ENCODE measurements at regions not wholly inside any gene's neighbourhood (a gene's known extent, or its start where the extent isn't known, plus 50 kb on each side); places are given as distances from the start of the nearest gene placed in this dataset.

DNA sequence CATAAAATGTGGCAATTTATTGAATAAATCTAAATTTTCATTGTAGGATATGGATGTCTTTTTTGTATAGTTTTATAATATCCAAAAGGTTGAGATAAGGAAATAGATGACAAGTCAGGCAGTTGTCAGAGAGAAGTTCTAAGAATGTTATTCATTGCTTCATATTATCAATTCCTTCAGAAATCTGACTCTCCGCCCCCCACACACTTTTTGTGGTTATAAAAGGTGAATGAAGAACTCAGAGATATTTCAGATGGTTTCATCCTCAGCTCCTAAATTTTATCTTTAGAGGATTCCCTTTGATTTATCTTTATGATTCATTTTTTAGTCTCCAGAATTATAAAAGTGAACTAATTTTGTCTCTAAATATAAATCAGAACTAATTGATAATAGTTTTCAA, 136.1 kb upstream of the NOX3 start:
- Mint-ChIP-seq H3K4me1 (ENCODE audit: low read depth) (no peaks in the 10 kb centered on the region), H3K9me3 (no peaks in the 10 kb centered on the region), H3K27ac (no peak overlapping the region), H3K4me3 (no peak overlapping the region), H3K36me3 (ENCODE audit: low read depth) (no peaks in the 10 kb centered on the region), H3K27me3 (ENCODE audit: low read depth) (peaks cover 13% of the 10 kb centered on the region)
- no peak for DNase-seq
- intact Hi-C loops (cut with micrococcal nuclease), result no loop called here
- CTCF ChIA-PET, result no interaction called here

DNA sequence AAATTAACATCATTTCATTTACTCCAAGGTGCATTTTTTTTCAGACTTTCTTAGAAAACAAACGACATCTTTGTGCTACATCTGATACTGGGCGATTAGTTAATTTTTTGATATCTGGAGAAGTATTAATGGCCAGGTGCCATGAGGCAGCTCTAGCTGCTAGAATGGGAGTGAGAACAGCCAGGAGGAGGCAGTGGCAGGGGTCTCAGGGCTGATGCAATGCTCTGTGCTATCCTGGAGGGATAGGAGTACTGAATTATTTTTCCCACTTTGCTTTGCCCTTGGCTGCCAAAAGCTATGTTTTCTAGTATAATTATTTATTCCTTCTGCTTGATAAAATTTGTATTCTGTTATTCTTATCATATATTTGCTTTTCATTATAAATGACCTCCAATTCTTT, 133.6 kb upstream of the NOX3 start:
- Mint-ChIP-seq H3K9me3 (no peaks in the 10 kb centered on the region), H3K4me1 (ENCODE audit: low read depth) (no peaks in the 10 kb centered on the region)
- CTCF ChIA-PET, result no interaction called here

DNA sequence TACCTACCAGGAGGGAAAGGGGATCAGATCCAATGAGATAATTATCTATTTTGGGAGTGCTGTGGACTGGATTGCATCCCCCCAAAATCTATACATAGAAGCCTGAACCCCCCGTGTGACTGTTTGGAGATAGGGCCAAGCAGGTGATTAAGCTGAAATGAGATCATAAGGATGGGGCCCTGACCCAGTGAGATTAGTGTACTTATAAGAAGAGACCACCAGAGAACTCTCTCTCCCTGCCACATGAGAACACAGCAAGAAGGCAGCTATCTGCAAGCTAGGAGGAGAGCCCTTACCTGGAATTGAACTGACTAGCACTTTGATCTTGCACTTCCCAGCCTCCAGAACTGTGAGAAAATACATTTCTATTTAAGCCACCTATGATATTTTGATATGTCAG, 132.2 kb upstream of the NOX3 start:
- no peaks in the 10 kb centered on the region for H3K36me3 Mint-ChIP-seq (ENCODE audit: low read depth)
- no peak for DNase-seq
- H3K27ac Mint-ChIP-seq, result no peak overlapping the region
- intact Hi-C loops (cut with micrococcal nuclease), result no loop called here
- H3K9me3 Mint-ChIP-seq, result no peaks in the 10 kb centered on the region
- H3K4me1 Mint-ChIP-seq (ENCODE audit: low read depth), result no peaks in the 10 kb centered on the region
- peaks cover 13% of the 10 kb centered on the region for H3K27me3 Mint-ChIP-seq (ENCODE audit: low read depth)
- CTCF ChIA-PET, result interaction anchor here (0.8 kb wide), 1 partner anchor 881 kb away, joined by 3 read pairs; no protein-coding TSS in a partner anchor
- H3K4me3 Mint-ChIP-seq, result no peak overlapping the region

More for the DNA sequence above, 133.6 kb upstream of the NOX3 start:
- no peak for DNase-seq
- no peak overlapping the region for H3K27ac Mint-ChIP-seq
- no peak overlapping the region for H3K4me3 Mint-ChIP-seq
- H3K36me3 Mint-ChIP-seq (ENCODE audit: low read depth), result no peaks in the 10 kb centered on the region
- peaks cover 13% of the 10 kb centered on the region for H3K27me3 Mint-ChIP-seq (ENCODE audit: low read depth)
- intact Hi-C loops (cut with micrococcal nuclease), result no loop called here

DNA sequence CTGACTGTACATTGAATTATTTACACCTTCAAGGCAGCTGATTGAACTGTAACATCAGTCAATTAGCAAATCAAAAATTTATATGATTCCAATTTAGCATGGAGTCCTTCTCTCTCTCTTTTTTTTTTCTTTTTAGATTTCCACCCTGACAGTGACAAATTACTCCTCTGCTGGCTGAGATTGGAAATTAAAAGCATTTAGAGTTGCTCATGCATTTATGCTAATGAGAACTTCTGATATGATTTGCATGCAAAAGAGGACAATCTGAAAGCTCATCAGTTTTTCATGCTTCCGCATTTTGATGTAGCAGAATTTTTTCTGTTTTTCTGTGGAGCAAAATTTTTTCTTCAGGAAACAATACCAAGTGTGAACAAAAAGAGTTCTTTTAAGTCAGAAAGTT, 130.5 kb upstream of the NOX3 start:
- CTCF ChIA-PET, result no interaction called here
- Mint-ChIP-seq H3K27ac (no peak overlapping the region), H3K9me3 (no peaks in the 10 kb centered on the region), H3K27me3 (ENCODE audit: low read depth) (peaks cover 10% of the 10 kb centered on the region), H3K4me1 (ENCODE audit: low read depth) (no peaks in the 10 kb centered on the region), H3K4me3 (no peak overlapping the region), H3K36me3 (ENCODE audit: low read depth) (no peaks in the 10 kb centered on the region)
- no peak for DNase-seq
- intact Hi-C loops (cut with micrococcal nuclease), result no loop called here

DNA sequence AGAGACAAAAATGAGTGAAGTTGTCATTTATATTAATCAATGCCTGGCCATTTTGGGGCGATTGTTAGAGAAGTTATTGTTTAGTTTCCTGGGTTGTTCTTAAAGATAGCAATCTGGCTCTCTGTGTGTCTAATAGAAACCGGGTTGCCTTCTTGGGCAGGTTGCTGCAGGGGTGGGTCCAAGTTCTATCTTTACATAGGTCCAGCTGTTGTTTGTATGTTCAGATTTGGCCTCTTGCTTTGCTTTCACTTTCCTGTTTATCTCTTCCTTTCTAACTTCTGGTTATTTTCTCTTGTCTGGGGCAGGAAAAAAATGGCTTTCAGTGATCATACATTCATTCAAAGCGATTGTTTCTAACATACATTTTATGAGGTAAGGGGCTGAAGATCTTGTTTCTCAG, 128.4 kb upstream of the NOX3 start:
- intact Hi-C loops (cut with micrococcal nuclease), result no loop called here
- Mint-ChIP-seq H3K9me3 (no peaks in the 10 kb centered on the region), H3K4me3 (no peak overlapping the region), H3K27ac (no peak overlapping the region), H3K36me3 (ENCODE audit: low read depth) (no peaks in the 10 kb centered on the region), H3K27me3 (ENCODE audit: low read depth) (peaks cover 5% of the 10 kb centered on the region), H3K4me1 (ENCODE audit: low read depth) (no peaks in the 10 kb centered on the region)
- no peak for DNase-seq
- CTCF ChIA-PET, result interaction anchor here (1.1 kb wide), 1 partner anchor 53 kb away, joined by 3 read pairs; no protein-coding TSS in a partner anchor

DNA sequence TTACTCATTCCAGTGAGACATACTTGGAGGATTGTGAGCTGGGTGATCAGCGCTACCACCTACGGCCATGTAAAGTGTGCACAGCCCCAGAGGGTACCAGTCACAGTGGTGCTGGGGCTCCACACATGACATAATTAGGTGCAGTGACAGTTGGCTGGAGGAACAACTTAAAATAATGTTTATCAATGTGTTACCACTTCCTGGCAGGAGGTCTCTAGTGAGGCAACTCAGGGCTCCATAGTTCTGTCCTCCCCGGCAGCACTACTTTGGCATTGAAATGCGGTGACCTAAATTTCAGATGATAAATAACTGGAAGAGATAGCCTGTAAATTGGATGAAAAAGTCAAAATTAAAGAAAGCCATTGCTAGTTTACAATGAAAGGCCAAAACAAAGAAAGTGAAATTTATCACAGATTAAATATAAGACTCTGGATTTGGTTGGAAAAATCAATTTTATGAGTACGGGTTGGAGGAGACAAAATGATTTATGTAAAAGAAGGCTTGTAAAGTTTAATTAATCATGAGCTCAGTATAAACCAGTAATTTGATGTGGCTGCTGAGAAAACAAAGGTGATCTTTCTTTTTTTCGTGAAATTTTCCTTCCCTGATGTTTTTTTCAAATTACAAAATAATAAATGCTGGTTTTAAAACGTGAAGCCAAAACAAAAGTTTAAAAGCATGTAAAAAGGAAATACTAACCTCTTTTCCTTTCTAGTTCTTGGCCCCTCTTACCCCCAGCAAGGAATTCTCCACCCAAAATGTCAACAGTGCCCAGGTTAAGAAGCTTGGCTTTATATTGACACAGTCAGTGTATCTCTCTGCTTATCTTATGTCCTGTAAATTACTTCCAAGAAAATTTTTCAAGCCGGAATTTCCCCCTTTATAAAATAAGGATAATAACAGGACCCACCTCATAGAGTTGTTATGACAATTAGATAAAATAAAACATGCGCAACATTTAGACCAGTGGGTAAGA, 126.7 kb upstream of the NOX3 start:
- DNase-seq, result no peak
- Mint-ChIP-seq H3K4me1 (ENCODE audit: low read depth) (no peaks in the 10 kb centered on the region), H3K27ac (no peak overlapping the region), H3K4me3 (no peak overlapping the region), H3K36me3 (ENCODE audit: low read depth) (no peaks in the 10 kb centered on the region), H3K27me3 (ENCODE audit: low read depth) (peaks cover 6% of the 10 kb centered on the region), H3K9me3 (no peaks in the 10 kb centered on the region)
- intact Hi-C loops (cut with micrococcal nuclease), result no loop called here
- CTCF ChIA-PET, result no interaction called here

DNA sequence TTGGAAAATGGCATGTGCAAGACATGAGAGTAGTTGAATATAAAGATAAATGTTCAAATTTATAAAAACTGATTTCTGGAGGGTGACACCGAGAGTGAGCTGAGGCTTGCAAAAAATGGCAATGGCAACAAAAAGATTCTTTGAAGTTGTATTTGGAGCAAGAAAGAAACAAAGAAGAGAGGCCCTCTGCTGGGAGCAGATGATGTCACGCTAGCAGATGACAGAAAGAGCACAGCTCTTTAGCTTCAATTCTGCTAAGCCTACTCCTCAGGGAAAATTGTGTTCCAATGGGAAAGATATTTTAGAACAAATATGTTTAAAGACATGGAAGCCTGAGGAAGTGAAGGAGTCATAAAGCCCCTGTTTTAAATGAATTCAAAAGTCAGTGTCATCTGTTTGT, 125.3 kb upstream of the NOX3 start:
- Mint-ChIP-seq H3K27ac (no peak overlapping the region), H3K4me1 (ENCODE audit: low read depth) (no peaks in the 10 kb centered on the region), H3K27me3 (ENCODE audit: low read depth) (peaks cover 6% of the 10 kb centered on the region), H3K9me3 (no peaks in the 10 kb centered on the region), H3K4me3 (no peak overlapping the region), H3K36me3 (ENCODE audit: low read depth) (no peaks in the 10 kb centered on the region)
- CTCF ChIA-PET, result interaction anchor here (0.6 to 1.4 kb wide), 2 partner anchors 25 to 1544 kb away, joined by 3 read pairs; no protein-coding TSS in a partner anchor
- DNase-seq, result no peak
- intact Hi-C loops (cut with micrococcal nuclease), result no loop called here

DNA sequence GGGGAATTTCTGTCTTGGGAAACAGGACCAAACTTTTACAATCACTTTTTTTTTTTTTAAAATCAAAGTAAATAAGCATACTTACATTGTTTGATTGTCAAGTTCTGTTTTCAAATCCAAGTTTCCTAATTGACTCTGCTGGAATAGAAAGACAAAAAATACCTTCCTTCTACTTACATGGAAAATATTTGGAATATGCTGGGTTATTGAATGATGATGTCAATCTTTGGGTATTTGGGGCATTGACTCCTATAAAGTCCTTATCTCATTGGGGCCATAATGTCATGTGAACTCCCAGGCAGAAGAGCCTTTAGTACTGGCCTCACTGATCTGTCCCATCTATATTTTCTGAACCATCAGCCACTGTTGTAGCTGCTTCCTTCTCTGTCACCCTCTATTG, 122.6 kb upstream of the NOX3 start:
- DNase-seq, result no peak
- Mint-ChIP-seq H3K9me3 (no peaks in the 10 kb centered on the region), H3K27me3 (ENCODE audit: low read depth) (peaks cover 12% of the 10 kb centered on the region), H3K36me3 (ENCODE audit: low read depth) (no peaks in the 10 kb centered on the region), H3K27ac (no peak overlapping the region), H3K4me3 (no peak overlapping the region), H3K4me1 (ENCODE audit: low read depth) (no peaks in the 10 kb centered on the region)
- CTCF ChIA-PET, result interaction anchor here (0.8 kb wide), 1 partner anchor 253 kb away, joined by 6 read pairs; no protein-coding TSS in a partner anchor
- intact Hi-C loops (cut with micrococcal nuclease), result no loop called here

DNA sequence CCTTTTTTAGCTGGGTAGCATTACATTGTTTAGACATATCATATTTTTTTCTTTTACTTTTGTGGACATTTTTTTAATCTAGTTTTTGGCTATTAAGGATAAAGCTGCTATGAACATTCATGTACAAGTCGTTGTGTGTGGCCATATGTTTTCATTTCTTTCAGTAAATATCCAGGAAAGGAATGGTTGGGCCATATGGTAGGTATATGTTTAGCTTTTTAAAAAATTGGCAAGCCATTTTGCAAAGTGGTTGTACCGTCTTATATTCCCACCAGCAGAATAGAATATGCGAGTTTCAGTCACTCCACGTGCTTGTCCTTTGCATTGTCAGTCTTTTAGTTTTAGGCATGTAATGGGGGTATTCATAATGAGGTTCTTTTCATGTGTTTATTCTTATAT, 106.3 kb upstream of the NOX3 start:
- H3K27ac Mint-ChIP-seq, result no peak overlapping the region
- DNase-seq, result no peak
- no peaks in the 10 kb centered on the region for H3K36me3 Mint-ChIP-seq (ENCODE audit: low read depth)
- no peaks in the 10 kb centered on the region for H3K4me1 Mint-ChIP-seq (ENCODE audit: low read depth)
- peaks cover 2% of the 10 kb centered on the region for H3K9me3 Mint-ChIP-seq
- intact Hi-C loops (cut with micrococcal nuclease), result no loop called here
- H3K27me3 Mint-ChIP-seq (ENCODE audit: low read depth), result peaks cover 3% of the 10 kb centered on the region
- no peak overlapping the region for H3K4me3 Mint-ChIP-seq
- CTCF ChIA-PET, result interaction anchor here (0.6 kb wide), 1 partner anchor 14 kb away, joined by 3 read pairs; no protein-coding TSS in a partner anchor

DNA sequence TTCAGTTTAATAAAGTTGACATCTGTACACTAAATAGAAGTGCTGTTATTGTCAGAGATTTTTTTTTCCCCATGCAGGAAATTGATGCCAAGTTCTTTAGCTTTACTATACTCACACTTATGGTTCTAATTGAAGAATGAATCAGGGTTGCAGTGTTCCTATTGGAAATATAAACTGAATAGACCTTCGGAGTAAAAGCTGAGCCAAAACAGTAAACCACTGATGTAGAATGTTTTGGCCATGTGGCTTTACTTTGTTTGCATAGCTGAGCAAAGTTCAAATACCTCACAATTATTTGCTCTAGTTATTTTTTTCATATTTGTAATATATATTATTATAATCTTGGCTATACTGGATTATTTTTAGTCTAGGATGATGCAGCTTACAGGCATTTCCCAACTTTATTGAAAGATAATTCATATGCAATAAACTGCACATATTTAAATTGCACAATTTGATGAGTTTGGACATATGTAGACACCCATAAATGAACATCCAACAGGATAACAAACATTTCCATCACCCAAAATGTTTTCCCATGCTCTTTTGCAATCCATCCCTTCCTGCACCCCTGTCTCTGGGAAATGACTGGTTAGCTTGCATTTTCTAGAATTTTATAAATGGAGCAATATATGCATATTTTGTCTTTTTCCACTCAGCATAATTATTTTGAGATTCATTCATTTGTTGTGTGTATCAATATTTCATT, 105.8 kb upstream of the NOX3 start:
- no peak overlapping the region for H3K4me3 Mint-ChIP-seq
- intact Hi-C loops (cut with micrococcal nuclease), result no loop called here
- no peaks in the 10 kb centered on the region for H3K36me3 Mint-ChIP-seq (ENCODE audit: low read depth)
- H3K4me1 Mint-ChIP-seq (ENCODE audit: low read depth), result no peaks in the 10 kb centered on the region
- peaks cover 2% of the 10 kb centered on the region for H3K9me3 Mint-ChIP-seq
- CTCF ChIA-PET, result interaction anchor here (0.6 kb wide), 1 partner anchor 13 kb away, joined by 3 read pairs; no protein-coding TSS in a partner anchor
- DNase-seq, result no peak
- peaks cover 3% of the 10 kb centered on the region for H3K27me3 Mint-ChIP-seq (ENCODE audit: low read depth)
- H3K27ac Mint-ChIP-seq, result no peak overlapping the region

DNA sequence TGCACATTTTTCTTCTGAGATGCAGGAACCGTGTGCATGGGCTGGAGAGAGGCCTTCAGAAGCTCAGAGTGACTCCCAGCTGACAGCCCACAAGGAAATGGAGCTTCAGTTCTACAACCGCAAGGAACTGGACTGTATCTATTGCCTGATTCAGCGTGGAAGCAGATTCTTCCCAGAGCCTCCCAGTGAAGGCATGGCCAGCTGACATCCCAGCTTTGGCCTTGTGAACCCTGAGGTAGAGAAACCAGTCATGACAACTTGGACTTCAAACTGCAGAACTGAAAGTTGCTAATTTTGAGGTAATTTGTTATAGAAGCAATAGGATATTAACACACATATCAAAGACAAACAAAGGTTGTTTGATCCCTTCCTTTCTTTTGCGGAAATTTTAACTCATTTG, 94.3 kb upstream of the NOX3 start:
- DNase-seq, result no peak
- no peak overlapping the region for H3K4me3 Mint-ChIP-seq
- intact Hi-C loops (cut with micrococcal nuclease), result no loop called here
- no peaks in the 10 kb centered on the region for H3K9me3 Mint-ChIP-seq
- CTCF ChIA-PET, result no interaction called here
- no peak overlapping the region for H3K27ac Mint-ChIP-seq
- H3K36me3 Mint-ChIP-seq (ENCODE audit: low read depth), result no peaks in the 10 kb centered on the region
- no peaks in the 10 kb centered on the region for H3K27me3 Mint-ChIP-seq (ENCODE audit: low read depth)
- no peaks in the 10 kb centered on the region for H3K4me1 Mint-ChIP-seq (ENCODE audit: low read depth)

DNA sequence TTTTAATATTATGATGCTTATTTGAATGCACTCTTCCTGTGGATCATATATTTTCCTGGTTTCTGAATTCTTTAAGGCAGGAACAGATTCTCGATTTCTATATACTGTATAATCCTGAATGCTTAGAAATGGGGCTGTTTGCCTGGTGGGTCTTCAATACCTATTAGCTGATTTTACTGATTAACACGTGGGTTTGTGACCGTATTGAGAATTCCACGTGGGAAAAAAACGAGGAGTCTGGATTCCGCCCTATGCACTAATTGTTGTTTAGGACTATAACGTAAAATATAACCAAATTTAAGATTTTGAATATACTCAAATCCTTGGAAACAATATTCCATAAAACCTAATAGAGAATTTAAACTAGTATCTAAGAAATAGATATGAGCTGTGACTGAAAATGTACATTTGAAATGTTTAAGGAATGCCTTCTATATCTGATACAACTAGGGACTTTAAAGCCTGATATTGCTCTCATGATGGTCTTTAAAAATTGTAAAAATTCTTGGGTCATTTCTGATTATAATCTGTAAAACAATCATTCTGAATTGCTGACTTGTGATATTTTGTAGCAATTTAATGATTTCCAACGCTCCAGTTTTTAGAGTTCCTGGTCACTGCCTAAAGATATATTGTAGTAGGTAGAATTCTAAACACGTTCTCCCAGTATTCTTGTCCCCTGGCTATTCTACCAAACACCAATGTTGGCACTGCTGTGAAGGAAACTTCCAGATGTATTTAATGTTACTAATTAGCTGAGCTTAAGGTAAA, 93.6 kb upstream of the NOX3 start:
- H3K4me1 Mint-ChIP-seq (ENCODE audit: low read depth), result no peaks in the 10 kb centered on the region
- CTCF ChIA-PET, result interaction anchor here (1.1 kb wide), 1 partner anchor 13 kb away, joined by 3 read pairs; no protein-coding TSS in a partner anchor
- intact Hi-C loops (cut with micrococcal nuclease), result no loop called here
- no peaks in the 10 kb centered on the region for H3K36me3 Mint-ChIP-seq (ENCODE audit: low read depth)
- no peak overlapping the region for H3K27ac Mint-ChIP-seq
- DNase-seq, result no peak
- no peaks in the 10 kb centered on the region for H3K27me3 Mint-ChIP-seq (ENCODE audit: low read depth)
- H3K4me3 Mint-ChIP-seq, result no peak overlapping the region
- no peaks in the 10 kb centered on the region for H3K9me3 Mint-ChIP-seq

All from activated naive CD4-positive, alpha-beta T cell treated with anti-CD3 and anti-CD28 coated beads for 36 hours (primary cell).